ENCODE measurements at regions not wholly inside any gene's neighbourhood (a gene's known extent, or its start where the extent isn't known, plus 50 kb on each side); places are given as distances from the start of the nearest gene placed in this dataset.

- Histone ChIP-seq H3K23me2 (ENCODE audit: low read depth, low read length) (no peaks in the 10 kb centered on the region), H4K8ac (ENCODE audit: extremely low read depth, insufficient read depth, low read length) (no peak overlapping the region), H3K79me1 (ENCODE audit: low read depth, low read length) (no peaks in the 10 kb centered on the region), H3K56ac (replicated peaks; ENCODE audit: insufficient read length, low read depth, low read length) (no peak overlapping the region), H3K18ac (ENCODE audit: extremely low read depth, low read length) (no peak overlapping the region), H3K9me3 (ENCODE audit: insufficient read depth in 2 of 2, low read depth in 1 of 2, low read length in 1 of 2) (no peaks in the 10 kb centered on the region; a peak in 1 of 4 replicates), H3K79me2 (ENCODE audit: control insufficient read depth in 1 of 2, insufficient read depth in 2 of 2, low read length in 2 of 2) (no peaks in the 10 kb centered on the region), H3K4ac (replicated peaks; ENCODE audit: insufficient read length, low read depth, low read length) (no peak overlapping the region), H2BK15ac (ENCODE audit: low read length) (no peak overlapping the region), H3K9ac (replicated peaks in 1 of 4; ENCODE audit: extremely low read depth in 1 of 4, low read depth in 3 of 4, low read length in 3 of 4) (no peak overlapping the region), H4K91ac (replicated peaks; ENCODE audit: insufficient read length, low read length) (no peak overlapping the region), H2AFZ (ENCODE audit: low read length) (no peak overlapping the region), H3K4me3 (ENCODE audit: extremely low read depth in 1 of 4, insufficient read depth in 2 of 4, low read depth in 3 of 4, low read length in 4 of 4) (no peak overlapping the region), H3K4me2 (ENCODE audit: insufficient read depth in 1 of 2, low read depth in 2 of 2, low read length in 2 of 2) (no peak overlapping the region), H3K14ac (ENCODE audit: insufficient read length) (no peak overlapping the region), H3K36me3 (ENCODE audit: control insufficient read depth in 2 of 4, insufficient read depth in 4 of 4, low read length in 3 of 4) (no peaks in the 10 kb centered on the region), H3K27me3 (replicated peaks in 1 of 4; ENCODE audit: control insufficient read depth in 3 of 4, extremely low read depth in 1 of 4, insufficient read depth in 3 of 4, low read length in 3 of 4) (no peaks in the 10 kb centered on the region), H3K23ac (ENCODE audit: insufficient read length) (no peak overlapping the region), H2BK120ac (replicated peaks; ENCODE audit: low read depth, low read length) (no peak overlapping the region), H3K4me1 (replicated peaks in 1 of 4; ENCODE audit: control insufficient read depth in 3 of 4, insufficient read depth in 4 of 4, low read length in 3 of 4) (no peaks in the 10 kb centered on the region), H4K5ac (ENCODE audit: insufficient read length, low read depth, low read length) (no peak overlapping the region), H2AK5ac (ENCODE audit: low read depth, low read length) (no peak overlapping the region), H2BK20ac (ENCODE audit: low read length) (no peak overlapping the region), H3K27ac (ENCODE audit: low read depth, low read length) (no peak overlapping the region), H2BK5ac (ENCODE audit: low read depth, low read length) (no peak overlapping the region), H2BK12ac (ENCODE audit: low read depth, low read length) (no peak overlapping the region), H4K20me1 (replicated peaks in 1 of 2; ENCODE audit: control insufficient read depth in 1 of 2, insufficient read depth in 2 of 2, low read length in 2 of 2) (no peaks in the 10 kb centered on the region)
- POLR2A ChIA-PET (ENCODE audit: partially characterized antibody), result no interaction called here
- CTCF ChIA-PET (ENCODE audit: partially characterized antibody), result interaction anchor here (1.1 kb wide), 1 partner anchor 93 kb away, joined by 3 read pairs; no protein-coding TSS in a partner anchor
- FAIRE-seq (no peak), DNase-seq (ENCODE audit: low read depth in 1 of 2, low spot score in 2 of 2) (no peak)
- WGBS, 2 experiments (ENCODE audit: extremely low coverage in 1 of 2, insufficient coverage in 1 of 2, insufficient read length in 1 of 2, insufficient replicate concordance in 2 of 2, low coverage in 1 of 2, low lambda C conversion rate in 2 of 2, missing lambda C conversion rate in 1 of 2), result 93% methylated on average over 4 of the region's 4 CpGs; no CpG with 5 or more reads in 1 of the 2 experiments
- no peak for TF ChIP-seq PHF8 (conservative IDR thresholded peaks at IDR 0.05; ENCODE audit: low read depth, low read length)
- no peak for TF ChIP-seq TEAD4 (IDR thresholded peaks at IDR 0.05; ENCODE audit: low read depth, low read length)
- no peak for TF ChIP-seq HDAC2 (IDR thresholded peaks at IDR 0.05; ENCODE audit: borderline replicate concordance in 1 of 2, low read depth in 2 of 2, low read length in 2 of 2)
- no peak for TF ChIP-seq SUZ12 (IDR thresholded peaks at IDR 0.05; ENCODE audit: low read length)
- TF ChIP-seq POLR2A (IDR thresholded peaks at IDR 0.05; ENCODE audit: control extremely low read depth in 1 of 2, low read depth in 2 of 2, low read length in 2 of 2), result no peak
- TF ChIP-seq TAF7 (optimal IDR thresholded peaks at IDR 0.05; ENCODE audit: borderline replicate concordance, low read depth, low read length), result no peak
- TF ChIP-seq EP300 (IDR thresholded peaks at IDR 0.05; ENCODE audit: borderline replicate concordance in 1 of 2, low read depth in 2 of 2, low read length in 2 of 2), result no peak
- no peak for TF ChIP-seq KDM4A (IDR thresholded peaks at IDR 0.05; ENCODE audit: low read depth, low read length, severe bottlenecking)
- TF ChIP-seq SIN3A (conservative IDR thresholded peaks at IDR 0.05 in 1 of 2, IDR thresholded peaks at IDR 0.05 in 1 of 2; ENCODE audit: low read depth in 1 of 2, low read length in 2 of 2), result no peak
- no peak for TF ChIP-seq KDM1A (IDR thresholded peaks at IDR 0.05; ENCODE audit: borderline replicate concordance, low read length)
- no peak for TF ChIP-seq POU5F1 (IDR thresholded peaks at IDR 0.05; ENCODE audit: low read depth, low read length)
- no peak for TF ChIP-seq CEBPB (IDR thresholded peaks at IDR 0.05; ENCODE audit: low read depth, low read length)
Observed at GRCh38 chr14:88075269-88075981, 70.5 kb downstream of the GPR65 start.
